ENCODE measurements at regions not wholly inside any gene's neighbourhood (a gene's known extent, or its start where the extent isn't known, plus 50 kb on each side); places are given as distances from the start of the nearest gene placed in this dataset.

DNA sequence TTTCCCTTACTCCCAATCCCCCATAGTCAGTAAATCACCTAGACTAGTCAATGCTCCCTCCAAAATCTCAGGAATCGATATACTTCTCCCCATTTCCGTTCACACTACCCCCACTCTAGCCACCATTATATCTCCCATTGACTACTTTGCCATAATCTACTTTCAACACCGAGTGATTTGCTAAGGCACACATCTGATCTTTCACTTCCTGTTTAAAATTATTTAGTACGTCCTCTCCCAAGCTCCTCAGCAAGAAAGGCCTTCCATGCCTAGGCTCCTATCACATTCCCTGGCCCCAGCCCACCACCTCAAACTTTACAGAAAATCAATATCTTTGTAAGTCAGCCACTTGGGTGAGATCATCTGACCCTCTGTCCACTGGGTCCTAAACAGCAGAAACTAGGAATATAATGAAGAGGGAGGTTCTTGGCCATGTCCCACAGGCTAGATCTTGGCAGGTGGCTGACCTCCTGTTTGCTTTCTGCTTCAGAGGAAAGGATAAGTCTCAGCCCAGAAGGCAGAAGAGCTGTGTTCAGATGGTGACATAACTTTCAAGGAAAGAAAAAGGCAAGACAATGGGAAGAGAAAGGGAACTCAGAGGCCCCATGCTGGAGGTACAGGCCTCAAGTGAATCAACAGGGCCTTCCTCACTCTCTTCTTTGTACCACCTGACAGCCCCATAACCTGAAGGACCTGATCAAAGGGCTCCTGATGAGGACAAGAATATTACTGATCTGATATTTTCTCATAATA, 103.0 kb downstream of the RPL22L1 start:
- no peak overlapping the region for H3K27ac ChIP-seq (ENCODE audit: insufficient read depth, low read depth, low read length)
- H2AFZ ChIP-seq (ENCODE audit: low read depth, low read length) = no peak overlapping the region

More for the DNA sequence above, 103.0 kb downstream of the RPL22L1 start:
- Histone ChIP-seq H3K36me3 (ENCODE audit: control insufficient read depth in 2 of 2, extremely low read depth in 1 of 2, insufficient read depth in 2 of 2, low read length in 2 of 2) (no peaks in the 10 kb centered on the region), H3K9me1 (replicated peaks; ENCODE audit: control insufficient read depth, extremely low read depth, insufficient read depth, low read length) (no peaks in the 10 kb centered on the region), H3K9me3 (replicated peaks; ENCODE audit: control insufficient read depth, insufficient read depth, low read length) (no peaks in the 10 kb centered on the region), H3K27me3 (ENCODE audit: control insufficient read depth in 2 of 2, insufficient read depth in 2 of 2, low read length in 2 of 2) (no peaks in the 10 kb centered on the region), H3K4me2 (ENCODE audit: insufficient read depth, low read length) (no peak overlapping the region), H3K4me1 (ENCODE audit: control insufficient read depth, extremely low read depth, insufficient read depth, low read length) (no peaks in the 10 kb centered on the region), H3K79me2 (ENCODE audit: control insufficient read depth, insufficient read depth, low read length) (no peaks in the 10 kb centered on the region), H3K9ac (replicated peaks; ENCODE audit: extremely low read depth, insufficient read depth, low read length) (no peak overlapping the region), H4K20me1 (replicated peaks; ENCODE audit: control insufficient read depth, extremely low read depth, insufficient read depth, low read length) (no peaks in the 10 kb centered on the region), H3K4me3 (replicated peaks in 1 of 3; ENCODE audit: insufficient read depth in 1 of 3, low read depth in 1 of 3, low read length in 3 of 3) (no peak overlapping the region)
- CTCF ChIA-PET = no interaction called here
- DNase-seq (ENCODE audit: low read depth, low spot score) (no peak), FAIRE-seq (no peak)
- POLR2A ChIA-PET = no interaction called here
- intact Hi-C loops (cut with micrococcal nuclease) = no loop called here
- no TSS peak for BruUV-seq (replicated peaks)
- no peak for TF ChIP-seq GATA2 (IDR thresholded peaks at IDR 0.05; ENCODE audit: insufficient read depth, insufficient read length, low read depth, low read length)
- TF ChIP-seq EZH2 (IDR thresholded peaks at IDR 0.05; ENCODE audit: borderline replicate concordance, low read depth, low read length, severe bottlenecking) = no peak
- TF ChIP-seq, protein P1, sequence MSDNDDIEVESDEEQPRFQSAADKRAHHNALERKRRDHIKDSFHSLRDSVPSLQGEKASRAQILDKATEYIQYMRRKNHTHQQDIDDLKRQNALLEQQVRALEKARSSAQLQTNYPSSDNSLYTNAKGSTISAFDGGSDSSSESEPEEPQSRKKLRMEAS (IDR thresholded peaks at IDR 0.05; ENCODE audit: insufficient read depth, insufficient read length) = no peak
- no peak for TF ChIP-seq JUN (IDR thresholded peaks at IDR 0.05; ENCODE audit: borderline replicate concordance, insufficient read depth, insufficient read length, low read depth)
- TF ChIP-seq, protein P2, sequence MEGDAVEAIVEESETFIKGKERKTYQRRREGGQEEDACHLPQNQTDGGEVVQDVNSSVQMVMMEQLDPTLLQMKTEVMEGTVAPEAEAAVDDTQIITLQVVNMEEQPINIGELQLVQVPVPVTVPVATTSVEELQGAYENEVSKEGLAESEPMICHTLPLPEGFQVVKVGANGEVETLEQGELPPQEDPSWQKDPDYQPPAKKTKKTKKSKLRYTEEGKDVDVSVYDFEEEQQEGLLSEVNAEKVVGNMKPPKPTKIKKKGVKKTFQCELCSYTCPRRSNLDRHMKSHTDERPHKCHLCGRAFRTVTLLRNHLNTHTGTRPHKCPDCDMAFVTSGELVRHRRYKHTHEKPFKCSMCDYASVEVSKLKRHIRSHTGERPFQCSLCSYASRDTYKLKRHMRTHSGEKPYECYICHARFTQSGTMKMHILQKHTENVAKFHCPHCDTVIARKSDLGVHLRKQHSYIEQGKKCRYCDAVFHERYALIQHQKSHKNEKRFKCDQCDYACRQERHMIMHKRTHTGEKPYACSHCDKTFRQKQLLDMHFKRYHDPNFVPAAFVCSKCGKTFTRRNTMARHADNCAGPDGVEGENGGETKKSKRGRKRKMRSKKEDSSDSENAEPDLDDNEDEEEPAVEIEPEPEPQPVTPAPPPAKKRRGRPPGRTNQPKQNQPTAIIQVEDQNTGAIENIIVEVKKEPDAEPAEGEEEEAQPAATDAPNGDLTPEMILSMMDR (IDR thresholded peaks at IDR 0.05; ENCODE audit: extremely low read depth in 1 of 2, insufficient read depth in 1 of 2, low read depth in 1 of 2, low read length in 2 of 2) = no peak
- TF ChIP-seq POLR2A (IDR thresholded peaks at IDR 0.05; ENCODE audit: low read depth, low read length) = no peak
- TF ChIP-seq FOS (IDR thresholded peaks at IDR 0.05; ENCODE audit: borderline replicate concordance, insufficient read depth, low read length) = no peak
- no peak for TF ChIP-seq MYC (IDR thresholded peaks at IDR 0.05; ENCODE audit: low read depth, low read length)
- TF ChIP-seq POLR2AphosphoS5 (IDR thresholded peaks at IDR 0.05; ENCODE audit: insufficient read depth, low read depth, low read length) = no peak
- dilution Hi-C loops (cut with MboI; ENCODE audit: extremely low pct_ligation_motif_present, low sequenced_read_pairs) = no loop called here
